HEK293 (cell line): ENCODE measurements at regions not wholly inside any gene's neighbourhood (a gene's known extent, or its start where the extent isn't known, plus 50 kb on each side); places are given as distances from the start of the nearest gene placed in this dataset.

Source experiments
- CTCF ChIA-PET: fragments of 350-600 bp; formaldehyde crosslinking; extraction: SDS; loops from one replicate; lab custom pipeline; 2021; ENCODE audit warnings: antibody characterized with exemption; lab: Yijun Ruan, JAX
- POLR2A ChIA-PET: fragments of 300-600 bp; formaldehyde crosslinking; extraction: SDS; loops from one replicate; lab custom pipeline; 2020; ENCODE audit warnings: antibody characterized with exemption, inconsistent platforms; lab: Yijun Ruan, JAX
- H3K27ac ChIP-seq: fragments of 200-500 bp; sonication (Bioruptor generic); 2 replicates; pipeline ENCODE4 v1.5.1; 2014; ENCODE audit warnings: low read depth, low read length, control low read depth, inconsistent platforms; ENCODE audit errors: extremely low read depth
- H3K36me3 ChIP-seq, 2 experiments: fragments of 200-500 bp in 1 of 2; sonication (Bioruptor generic) in 1 of 2; 1 replicate in 1 of 2; 2 replicates in 1 of 2; pipeline ENCODE4 v1.5.1; 2014 to 2017; ENCODE audit warnings: inconsistent platforms in 2 of 2, low read length in 2 of 2; ENCODE audit not compliant: control insufficient read depth in 2 of 2, insufficient read depth in 1 of 2
- H3K4me1 ChIP-seq: fragments of 200-500 bp; sonication (Bioruptor generic); 2 replicates; pipeline ENCODE4 v1.5.1; 2014; ENCODE audit warnings: mild to moderate bottlenecking, low read length, inconsistent platforms; ENCODE audit not compliant: control insufficient read depth, insufficient read depth
- H3K4me3 ChIP-seq: 2 replicates; pipeline ENCODE4 v1.5.1; 2011; ENCODE audit warnings: low read depth, mild to moderate bottlenecking, control low read depth, low read length, moderate library complexity
- H3K9me3 ChIP-seq: fragments of 200-500 bp; sonication (Bioruptor generic); 2 replicates; pipeline ENCODE4 v1.5.1; 2014; ENCODE audit warnings: low read depth, low read length, inconsistent platforms; ENCODE audit not compliant: control insufficient read depth, insufficient read depth
- BCL11A ChIP-seq: fragments of 450-650 bp; formaldehyde crosslinking; IDR thresholded peaks from 2 replicates; pipeline ENCODE4 v1.5.1; 2016; ENCODE audit warnings: low read depth, missing biosample characterization, missing genetic modification characterization
- FEZF1 ChIP-seq: fragments of 450-650 bp; formaldehyde crosslinking; IDR thresholded peaks from 2 replicates; pipeline ENCODE4 v1.5.1; 2016; ENCODE audit warnings: missing biosample characterization, missing genetic modification characterization
- GFI1B ChIP-seq: fragments of 450-650 bp; formaldehyde crosslinking; IDR thresholded peaks from 2 replicates; pipeline ENCODE4 v1.5.1; 2016; ENCODE audit warnings: missing biosample characterization, missing genetic modification characterization
- GLIS2 ChIP-seq: fragments of 450-650 bp; formaldehyde crosslinking; IDR thresholded peaks from 2 replicates; pipeline ENCODE4 v1.5.1; 2016; ENCODE audit warnings: missing biosample characterization, missing genetic modification characterization
- KLF16 ChIP-seq: fragments of 450-650 bp; formaldehyde crosslinking; IDR thresholded peaks from 2 replicates; pipeline ENCODE4 v1.5.1; 2017; ENCODE audit warnings: missing biosample characterization, missing genetic modification characterization
- KLF8 ChIP-seq: fragments of 450-650 bp; formaldehyde crosslinking; IDR thresholded peaks from 2 replicates; pipeline ENCODE4 v1.5.1; 2016; ENCODE audit warnings: missing biosample characterization, missing genetic modification characterization
- SETDB1 ChIP-seq: IDR thresholded peaks from one replicate; pipeline ENCODE4 v1.6.1; 2017; ENCODE audit warnings: mild to moderate bottlenecking, low read length, moderate library complexity, mixed read lengths; ENCODE audit not compliant: insufficient read length
- TRIM28 ChIP-seq: IDR thresholded peaks from 2 replicates; pipeline ENCODE4 v1.6.1; 2011; ENCODE audit warnings: low read length, control low read depth, borderline replicate concordance
- ZBTB11 ChIP-seq: fragments of 450-650 bp; formaldehyde crosslinking; conservative IDR thresholded peaks from 2 replicates; pipeline ENCODE4 v1.5.1; 2016; ENCODE audit warnings: low read depth, missing biosample characterization, missing genetic modification characterization
- ZBTB21 ChIP-seq: fragments of 450-650 bp; formaldehyde crosslinking; IDR thresholded peaks from 2 replicates; pipeline ENCODE4 v1.5.1; 2017; ENCODE audit warnings: missing biosample characterization, missing genetic modification characterization
- ZFP41 ChIP-seq: fragments of 450-650 bp; formaldehyde crosslinking; IDR thresholded peaks from 2 replicates; pipeline ENCODE4 v1.5.1; 2016; ENCODE audit warnings: missing biosample characterization, missing genetic modification characterization, borderline replicate concordance
- ZNF133 ChIP-seq: fragments of 450-650 bp; formaldehyde crosslinking; IDR thresholded peaks from 2 replicates; pipeline ENCODE4 v1.5.1; 2016; ENCODE audit warnings: missing biosample characterization, missing genetic modification characterization
- ZNF16 ChIP-seq: fragments of 450-650 bp; formaldehyde crosslinking; IDR thresholded peaks from 2 replicates; pipeline ENCODE4 v1.5.1; 2016; ENCODE audit warnings: low read depth, missing biosample characterization, missing genetic modification characterization
- ZNF202 ChIP-seq: fragments of 450-650 bp; formaldehyde crosslinking; IDR thresholded peaks from 2 replicates; pipeline ENCODE4 v1.5.1; 2016; ENCODE audit warnings: missing biosample characterization, missing genetic modification characterization, borderline replicate concordance
- ZNF292 ChIP-seq: fragments of 450-650 bp; formaldehyde crosslinking; IDR thresholded peaks from 2 replicates; pipeline ENCODE4 v1.5.1; 2016; ENCODE audit warnings: low read depth, missing biosample characterization, missing genetic modification characterization, borderline replicate concordance
- ZNF404 ChIP-seq: fragments of 450-650 bp; formaldehyde crosslinking; IDR thresholded peaks from 2 replicates; pipeline ENCODE4 v1.5.1; 2017; ENCODE audit warnings: missing biosample characterization, missing genetic modification characterization
- ZNF513 ChIP-seq: fragments of 450-650 bp; IDR thresholded peaks from 2 replicates; pipeline ENCODE4 v1.5.1; 2018; ENCODE audit warnings: missing biosample characterization, missing genetic modification characterization
- ZNF747 ChIP-seq: fragments of 450-650 bp; formaldehyde crosslinking; IDR thresholded peaks from 2 replicates; pipeline ENCODE4 v1.5.1; 2016; ENCODE audit warnings: missing biosample characterization, missing genetic modification characterization
- ZNF776 ChIP-seq: fragments of 450-650 bp; formaldehyde crosslinking; IDR thresholded peaks from 2 replicates; pipeline ENCODE4 v1.5.0; 2017; ENCODE audit warnings: missing biosample characterization, missing genetic modification characterization, borderline replicate concordance
- ZSCAN5A ChIP-seq: fragments of 450-650 bp; formaldehyde crosslinking; IDR thresholded peaks from 2 replicates; pipeline ENCODE4 v1.5.1; 2016; ENCODE audit warnings: missing biosample characterization, missing genetic modification characterization

- H3K36me3 ChIP-seq: no peaks in the 10 kb centered on the region
- ChIA-PET POLR2A (no interaction called here), CTCF (interaction anchor here (0.8 kb wide), 1 partner anchor 601 kb away, joined by 3 read pairs; no protein-coding TSS in a partner anchor)
- H3K4me3 ChIP-seq: no peak overlapping the region
- no peak overlapping the region for H3K27ac ChIP-seq
- TF ChIP-seq ZNF133 (tag by site-specific recombination) (no peak), ZBTB11 (tag by site-specific recombination) (no peak), ZNF292 (tag by site-specific recombination) (no peak), FEZF1 (tag by site-specific recombination) (no peak)
- no peaks in the 10 kb centered on the region for H3K4me1 ChIP-seq
- no peaks in the 10 kb centered on the region for H3K9me3 ChIP-seq
These were observed 80.3 kb upstream of the GYPC start for GRCh38 chr2:126575631-126576030.

GRCh38 chr2:126579868-126580267 is 76.1 kb upstream of the GYPC start:
- Histone ChIP-seq H3K4me3 (no peak overlapping the region), H3K9me3 (no peaks in the 10 kb centered on the region), H3K27ac (no peak overlapping the region), H3K4me1 (no peaks in the 10 kb centered on the region), H3K36me3 (no peaks in the 10 kb centered on the region)
- no peak for TF ChIP-seq ZSCAN5A
- TF ChIP-seq ZNF202 (tag by site-specific recombination): no peak
- TF ChIP-seq GLIS2: no peak
- no peak for TF ChIP-seq GFI1B (tag by site-specific recombination)
- TF ChIP-seq KLF8: no peak
- no peak for TF ChIP-seq ZBTB21 (tag by site-specific recombination)
- ChIA-PET POLR2A (no interaction called here), CTCF (no interaction called here)

GRCh38 chr2:126586317-126586716 is 69.6 kb upstream of the GYPC start:
- CTCF ChIA-PET: no interaction called here

GRCh38 chr2:126599062-126599461 is 56.9 kb upstream of the GYPC start:
- Histone ChIP-seq H3K9me3 (no peaks in the 10 kb centered on the region), H3K4me1 (no peaks in the 10 kb centered on the region), H3K36me3 (no peaks in the 10 kb centered on the region), H3K27ac (no peak overlapping the region), H3K4me3 (no peak overlapping the region)
- POLR2A ChIA-PET: no interaction called here
- CTCF ChIA-PET: no interaction called here
- TF ChIP-seq BCL11A: no peak
- TF ChIP-seq ZNF404: no peak
- no peak for TF ChIP-seq TRIM28
- no peak for TF ChIP-seq ZNF776 (tag by site-specific recombination)
- no peak for TF ChIP-seq KLF16 (tag by site-specific recombination)
- TF ChIP-seq ZNF16 (tag by site-specific recombination): no peak
- TF ChIP-seq ZNF747 (tag by site-specific recombination): no peak
- no peak for TF ChIP-seq ZFP41 (tag by site-specific recombination)
- no peak for TF ChIP-seq SETDB1

More at GRCh38 chr2:126586317-126586716, 69.6 kb upstream of the GYPC start:
- H3K36me3 ChIP-seq: no peaks in the 10 kb centered on the region
- no peak for TF ChIP-seq ZNF513 (tag by site-specific recombination)
- TF ChIP-seq, all 188 proteins: peak for 0
- POLR2A ChIA-PET: no interaction called here
- Histone ChIP-seq H3K27ac (no peak overlapping the region), H3K4me3 (no peak overlapping the region), H3K4me1 (no peaks in the 10 kb centered on the region), H3K9me3 (no peaks in the 10 kb centered on the region)
